ENCODE measurements at regions not wholly inside any gene's neighbourhood (a gene's known extent, or its start where the extent isn't known, plus 50 kb on each side); places are given as distances from the start of the nearest gene placed in this dataset.

GRCh38 chr10:52436664-52437063 lies 122.6 kb downstream of the DKK1 start:
- H3K4me3 ChIP-seq, result no peak overlapping the region
- no peak for ATAC-seq
- H3K4me1 ChIP-seq, result no peaks in the 10 kb centered on the region
- intact Hi-C loops (cut with DNase I; ENCODE audit: low total_unique reads) (no loop called here), in situ Hi-C loops (cut with MboI; ENCODE audit: low sequenced_read_pairs in 4 of 4) (no loop called here)
- no peak for DNase-seq
- no peak for TF ChIP-seq POLR2A (IDR thresholded peaks at IDR 0.05)
- H3K9me3 ChIP-seq, result no peaks in the 10 kb centered on the region
- H3K27ac ChIP-seq, result no peak overlapping the region
- no peaks in the 10 kb centered on the region for H3K27me3 ChIP-seq
- no peaks in the 10 kb centered on the region for H3K36me3 ChIP-seq

GRCh38 chr10:52437205-52437646 lies 123.1 kb downstream of the DKK1 start:
- H3K27ac ChIP-seq, result no peak overlapping the region
- in situ Hi-C loops (cut with MboI; ENCODE audit: low sequenced_read_pairs in 4 of 4) (no loop called here), intact Hi-C loops (cut with DNase I; ENCODE audit: low total_unique reads) (no loop called here)
- no peaks in the 10 kb centered on the region for H3K9me3 ChIP-seq
- H3K4me3 ChIP-seq, result no peak overlapping the region
- H3K4me1 ChIP-seq, result no peaks in the 10 kb centered on the region
- no peaks in the 10 kb centered on the region for H3K27me3 ChIP-seq
- no peaks in the 10 kb centered on the region for H3K36me3 ChIP-seq
- TF ChIP-seq, protein P1, sequence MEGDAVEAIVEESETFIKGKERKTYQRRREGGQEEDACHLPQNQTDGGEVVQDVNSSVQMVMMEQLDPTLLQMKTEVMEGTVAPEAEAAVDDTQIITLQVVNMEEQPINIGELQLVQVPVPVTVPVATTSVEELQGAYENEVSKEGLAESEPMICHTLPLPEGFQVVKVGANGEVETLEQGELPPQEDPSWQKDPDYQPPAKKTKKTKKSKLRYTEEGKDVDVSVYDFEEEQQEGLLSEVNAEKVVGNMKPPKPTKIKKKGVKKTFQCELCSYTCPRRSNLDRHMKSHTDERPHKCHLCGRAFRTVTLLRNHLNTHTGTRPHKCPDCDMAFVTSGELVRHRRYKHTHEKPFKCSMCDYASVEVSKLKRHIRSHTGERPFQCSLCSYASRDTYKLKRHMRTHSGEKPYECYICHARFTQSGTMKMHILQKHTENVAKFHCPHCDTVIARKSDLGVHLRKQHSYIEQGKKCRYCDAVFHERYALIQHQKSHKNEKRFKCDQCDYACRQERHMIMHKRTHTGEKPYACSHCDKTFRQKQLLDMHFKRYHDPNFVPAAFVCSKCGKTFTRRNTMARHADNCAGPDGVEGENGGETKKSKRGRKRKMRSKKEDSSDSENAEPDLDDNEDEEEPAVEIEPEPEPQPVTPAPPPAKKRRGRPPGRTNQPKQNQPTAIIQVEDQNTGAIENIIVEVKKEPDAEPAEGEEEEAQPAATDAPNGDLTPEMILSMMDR (IDR thresholded peaks at IDR 0.05 in 4 of 5, conservative IDR thresholded peaks at IDR 0.05 in 1 of 5), result no peak
- ATAC-seq (no peak), DNase-seq (no peak)

DNA sequence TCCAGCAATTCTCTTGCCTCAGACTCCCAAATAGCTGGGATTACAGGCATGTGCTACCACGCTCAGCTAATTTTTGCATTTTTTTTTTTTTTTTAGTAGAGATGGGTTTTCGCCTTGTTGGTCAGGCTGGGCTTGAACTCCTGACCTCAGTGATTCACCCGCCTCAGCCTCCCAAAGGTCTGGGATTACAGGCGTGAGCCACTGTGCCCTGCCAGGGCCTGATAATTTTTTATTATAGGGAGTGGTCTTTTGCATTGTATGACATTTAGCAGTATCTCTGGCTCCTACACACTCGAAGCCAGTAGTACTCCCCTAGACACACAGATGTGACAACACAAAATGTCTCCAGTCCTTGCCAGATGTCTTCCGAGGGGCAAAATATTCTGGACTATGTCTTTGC lies 124.0 kb downstream of the DKK1 start:
- intact Hi-C loops (cut with DNase I; ENCODE audit: low total_unique reads) (no loop called here), in situ Hi-C loops (cut with MboI; ENCODE audit: low sequenced_read_pairs in 4 of 4) (no loop called here)
- Histone ChIP-seq H3K4me3 (no peak overlapping the region), H3K27ac (no peak overlapping the region), H3K9me3 (no peaks in the 10 kb centered on the region), H3K4me1 (no peaks in the 10 kb centered on the region), H3K27me3 (no peaks in the 10 kb centered on the region), H3K36me3 (no peaks in the 10 kb centered on the region)
- ATAC-seq (no peak), DNase-seq (no peak)
- no peak for TF ChIP-seq POLR2A (IDR thresholded peaks at IDR 0.05)
- TF ChIP-seq, protein P1 (IDR thresholded peaks at IDR 0.05 in 4 of 5, conservative IDR thresholded peaks at IDR 0.05 in 1 of 5), result no peak

DNA sequence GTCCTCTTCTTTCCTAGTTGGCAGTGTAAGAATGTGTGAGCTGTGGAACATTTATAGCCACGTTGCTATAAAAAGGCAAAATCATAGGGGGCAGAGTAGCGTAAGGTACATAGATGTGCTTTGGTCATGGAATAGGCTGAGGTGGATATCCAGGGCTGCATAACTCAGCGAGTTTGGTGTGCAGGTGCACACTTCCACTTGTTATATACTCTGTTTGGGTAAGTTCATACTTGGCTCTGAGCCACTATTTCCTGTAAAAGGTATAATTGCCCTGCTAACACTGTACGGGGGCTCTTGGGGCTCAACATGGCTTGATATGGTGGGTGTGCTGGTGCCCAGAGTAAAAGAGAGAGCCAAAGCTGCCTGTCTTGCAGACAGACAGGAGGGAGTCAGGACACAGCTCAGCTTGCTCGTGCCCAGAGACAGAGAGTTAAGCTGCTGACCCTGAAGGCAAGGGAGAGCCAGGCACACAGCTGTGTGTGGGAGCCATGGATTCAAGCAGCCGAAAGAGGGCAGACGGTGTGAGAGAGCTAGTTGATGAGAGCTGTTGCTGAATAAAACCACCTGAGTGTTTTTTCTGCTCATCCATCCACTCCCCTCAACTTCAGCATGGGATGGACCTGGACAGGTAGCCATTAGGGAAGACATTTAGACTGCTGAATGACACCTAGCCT lies 126.7 kb downstream of the DKK1 start:
- no peaks in the 10 kb centered on the region for H3K4me1 ChIP-seq
- no peak overlapping the region for H3K4me3 ChIP-seq
- no peak for DNase-seq
- H3K9me3 ChIP-seq, result no peaks in the 10 kb centered on the region
- in situ Hi-C loops (cut with MboI; ENCODE audit: low sequenced_read_pairs in 4 of 4), result no loop called here
- no peak for ATAC-seq
- no peaks in the 10 kb centered on the region for H3K36me3 ChIP-seq
- H3K27ac ChIP-seq, result no peak overlapping the region
- no peaks in the 10 kb centered on the region for H3K27me3 ChIP-seq
- TF ChIP-seq, protein P1 (IDR thresholded peaks at IDR 0.05 in 4 of 5, conservative IDR thresholded peaks at IDR 0.05 in 1 of 5), result no peak
- no peak for TF ChIP-seq POLR2A (IDR thresholded peaks at IDR 0.05)
- intact Hi-C loops (cut with DNase I; ENCODE audit: low total_unique reads), result no loop called here

DNA sequence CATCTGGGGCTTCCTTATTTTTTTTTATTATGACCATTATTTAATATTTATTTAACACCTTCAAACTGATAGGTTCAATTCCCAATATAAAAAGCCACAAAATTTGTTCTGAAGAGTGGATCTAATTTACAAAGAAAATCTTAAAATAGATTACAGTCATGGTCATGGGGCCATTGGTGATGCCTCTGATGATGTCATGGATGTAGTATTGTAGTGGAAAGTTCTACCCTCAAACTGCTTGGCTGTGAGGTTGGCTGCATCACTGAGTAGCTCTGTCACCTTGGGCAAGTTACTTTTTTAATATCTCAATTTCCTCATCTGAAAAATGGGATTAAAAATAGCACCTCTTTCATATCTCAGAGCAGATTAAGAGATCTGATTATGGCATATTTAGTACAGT lies 128.5 kb downstream of the DKK1 start:
- Histone ChIP-seq H3K9me3 (no peaks in the 10 kb centered on the region), H3K27me3 (no peaks in the 10 kb centered on the region), H3K4me1 (no peaks in the 10 kb centered on the region), H3K36me3 (no peaks in the 10 kb centered on the region), H3K27ac (no peak overlapping the region), H3K4me3 (no peak overlapping the region)
- TF ChIP-seq, protein P1 (IDR thresholded peaks at IDR 0.05 in 4 of 5, conservative IDR thresholded peaks at IDR 0.05 in 1 of 5), result no peak
- TF ChIP-seq POLR2A (IDR thresholded peaks at IDR 0.05), result no peak
- no peak for ATAC-seq
- in situ Hi-C loops (cut with MboI; ENCODE audit: low sequenced_read_pairs in 4 of 4) (no loop called here), intact Hi-C loops (cut with DNase I; ENCODE audit: low total_unique reads) (no loop called here)
- DNase-seq, result no peak
